GM21619 (cell line): ENCODE measurements at regions not wholly inside any gene's neighbourhood (a gene's known extent, or its start where the extent isn't known, plus 50 kb on each side); places are given as distances from the start of the nearest gene placed in this dataset.

Source experiments
- ATAC-seq: cut with Tn5 transposase; IDR thresholded peaks from one replicate; pipeline ENCODE4 v1.9.1; 2021; ENCODE audit not compliant: unreplicated experiment

DNA sequence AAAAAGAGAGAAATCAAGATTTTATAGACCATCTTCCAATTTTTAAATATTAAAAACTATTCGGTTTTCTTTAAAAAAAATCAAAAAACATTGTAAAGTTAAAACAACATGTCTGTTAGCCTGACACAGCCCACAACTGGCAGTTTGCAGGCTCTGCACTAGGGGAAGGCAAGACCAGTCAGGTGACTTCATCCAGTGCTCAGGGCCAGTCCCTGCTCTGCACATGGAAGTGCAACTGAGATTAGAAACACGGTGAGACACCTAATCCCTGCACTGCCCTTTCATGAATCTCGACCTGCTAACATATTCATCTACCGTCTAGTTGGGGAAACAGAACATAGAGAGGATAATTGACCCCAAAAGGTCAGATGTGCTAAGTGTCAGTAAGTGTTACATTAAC lies 135.2 kb downstream of the BARD1 start:
- ATAC-seq = peak; percentile 70

DNA sequence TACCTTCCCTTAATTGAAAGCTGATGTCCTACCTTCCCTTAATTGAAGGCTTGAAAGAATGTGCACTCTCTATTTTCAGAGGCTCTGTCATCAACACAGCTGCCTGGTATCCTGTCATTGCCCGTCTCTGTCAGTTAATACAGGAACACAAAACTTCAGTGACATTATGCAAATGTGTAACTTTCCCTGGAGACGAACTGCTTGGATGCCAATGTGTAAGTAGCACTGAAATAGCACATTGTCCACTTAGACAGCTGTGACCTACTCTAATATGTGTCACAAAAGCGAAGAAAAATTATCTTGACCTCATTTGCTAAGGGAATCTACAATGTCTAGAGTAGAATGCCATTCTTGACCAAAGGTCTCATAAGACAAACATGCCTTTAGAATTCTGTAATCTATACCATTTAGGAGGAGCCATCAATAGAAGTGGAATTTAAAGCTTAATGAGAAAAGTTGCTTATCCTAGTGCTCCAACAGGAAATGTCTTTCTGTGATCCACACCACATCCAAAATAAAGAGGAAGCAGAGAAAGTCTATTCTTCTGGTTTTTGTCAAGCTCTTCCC lies 138.1 kb downstream of the BARD1 start:
- ATAC-seq = no peak

DNA sequence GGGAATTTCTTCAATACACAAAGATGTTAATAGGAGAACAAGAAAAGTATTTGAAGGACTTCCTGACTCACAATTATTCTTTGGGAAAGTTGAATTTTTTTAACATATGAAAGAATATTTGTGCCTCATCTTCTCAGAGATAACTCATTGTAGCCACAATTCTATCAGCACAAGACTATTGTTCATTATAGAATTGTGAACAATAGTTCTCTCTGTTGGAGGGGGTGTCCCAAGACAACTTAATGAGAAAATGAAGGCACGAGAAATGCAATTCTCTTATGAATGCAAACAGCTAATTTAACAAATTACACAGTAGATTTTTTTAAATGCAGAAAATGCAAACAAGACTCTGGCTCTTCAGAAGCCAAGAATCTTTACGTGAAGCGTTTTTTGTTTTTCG lies 157.0 kb downstream of the BARD1 start:
- ATAC-seq = no peak

DNA sequence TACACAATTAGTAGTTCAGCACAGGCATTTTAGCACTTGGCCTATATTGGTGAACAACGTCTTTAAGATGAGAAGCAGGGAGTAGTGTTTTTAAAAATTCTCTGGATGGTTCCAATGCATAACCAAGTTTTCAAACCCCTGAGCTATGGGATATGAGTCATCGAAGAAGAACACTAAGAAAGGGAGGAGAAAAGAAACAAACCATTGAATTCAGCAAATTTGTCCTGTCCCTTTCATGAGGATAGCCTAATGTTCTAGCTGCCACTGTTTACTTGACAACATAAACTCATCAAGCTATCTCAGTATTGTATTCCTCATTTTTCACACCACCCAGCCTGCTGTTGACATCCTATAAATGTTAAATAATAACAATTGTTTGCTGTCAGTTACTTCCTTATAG lies 158.0 kb downstream of the BARD1 start:
- ATAC-seq = no peak

DNA sequence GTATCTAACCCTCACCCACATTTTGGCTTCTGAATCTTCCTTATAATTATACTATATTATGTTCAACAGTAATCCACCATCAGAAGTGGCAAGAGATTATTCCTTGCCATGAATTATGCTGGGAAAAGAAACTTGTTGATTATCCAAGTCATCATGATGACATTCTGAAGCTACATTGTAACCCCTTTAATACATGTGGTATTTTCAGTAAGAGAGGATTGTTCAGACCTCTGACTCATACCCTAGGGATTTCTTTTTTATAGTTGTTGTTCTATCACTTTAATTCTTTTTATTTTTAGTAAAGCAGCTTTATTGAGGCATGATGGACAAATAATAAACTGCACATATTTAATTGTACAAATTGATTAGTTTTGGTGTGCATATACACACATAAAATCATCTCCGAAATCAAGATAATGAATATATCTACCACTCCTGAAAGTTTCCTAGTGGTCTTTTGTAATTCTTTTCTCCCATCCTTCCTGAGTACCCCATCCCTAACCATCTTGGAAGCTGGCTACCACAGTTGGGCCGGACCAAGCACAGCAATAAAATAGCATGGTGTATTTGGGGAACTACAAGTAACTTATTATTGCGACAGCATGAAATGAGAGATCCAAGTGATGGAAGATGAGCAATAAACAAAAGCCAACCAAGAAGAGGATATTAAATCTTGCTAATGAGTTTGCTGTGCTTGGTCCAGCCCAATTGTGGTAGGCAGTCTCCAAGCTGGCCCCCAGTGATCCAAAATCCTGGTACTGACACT lies 159.9 kb downstream of the BARD1 start:
- no peak for ATAC-seq

DNA sequence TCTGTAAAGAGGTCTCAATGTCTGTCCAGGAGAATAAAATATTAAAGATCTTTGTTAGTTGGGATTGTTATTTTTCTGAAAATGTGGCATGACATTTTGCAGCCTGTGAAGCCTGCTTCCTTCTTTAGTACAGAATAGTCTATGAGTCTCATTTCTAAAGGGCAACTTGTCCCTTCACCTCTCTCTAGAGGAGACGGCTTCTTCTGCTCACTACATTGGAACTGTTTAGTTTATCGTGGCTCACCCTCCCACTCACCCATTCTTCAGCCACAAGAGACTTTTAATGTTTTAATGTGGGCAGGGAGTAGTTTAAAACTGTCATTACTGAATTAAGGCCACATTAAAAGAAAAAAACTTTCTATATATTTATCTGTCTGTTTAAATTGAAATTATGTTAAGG lies 161.0 kb downstream of the BARD1 start:
- ATAC-seq = no peak

DNA sequence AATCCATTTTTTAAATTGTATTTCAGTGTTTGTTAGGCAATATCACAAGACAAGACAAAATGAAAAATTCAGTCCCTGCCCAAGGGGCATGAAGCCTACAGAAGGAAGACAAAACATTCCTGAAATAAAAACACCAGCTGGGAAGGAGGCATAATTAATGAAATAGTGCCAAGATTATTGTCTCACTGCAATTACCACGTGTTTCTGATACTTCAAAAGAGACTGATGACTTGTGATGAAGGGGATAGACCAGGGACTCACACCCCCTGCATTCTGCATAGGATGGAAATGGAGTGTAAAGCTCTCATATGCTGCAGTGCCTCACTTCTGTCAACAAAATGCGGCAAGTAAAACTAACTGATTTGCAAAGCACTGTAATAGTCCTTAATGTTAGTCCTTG lies 178.1 kb downstream of the BARD1 start:
- ATAC-seq = no peak

DNA sequence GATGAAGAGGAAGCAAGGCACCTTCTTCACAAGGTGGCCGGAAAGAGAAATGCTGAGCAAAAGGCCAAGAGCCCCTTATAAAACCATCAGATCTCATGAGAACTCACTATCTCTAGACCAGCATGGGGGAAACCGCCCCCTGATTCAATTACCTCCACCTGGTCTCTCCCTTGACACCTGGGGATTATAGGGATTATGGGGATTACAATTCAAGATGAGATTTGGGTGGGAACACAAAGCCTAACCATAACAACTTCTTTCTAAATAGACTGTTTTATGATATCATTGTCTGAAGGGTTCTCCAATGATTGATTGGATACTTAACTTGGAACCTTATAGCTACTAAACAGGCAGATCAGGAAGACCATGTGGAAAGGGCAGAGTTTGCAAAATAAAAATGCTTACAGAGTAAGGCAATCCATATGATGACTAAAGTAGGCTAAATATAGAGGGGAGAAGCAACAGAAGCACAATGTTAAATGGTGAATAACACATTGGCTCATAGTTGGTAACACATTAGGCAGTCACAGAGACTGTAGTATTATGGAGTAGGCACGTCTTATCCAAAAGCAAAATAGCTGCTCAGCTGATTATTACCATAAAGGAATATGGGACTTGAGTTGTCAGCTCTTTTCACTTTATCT lies 179.0 kb downstream of the BARD1 start:
- ATAC-seq = no peak

DNA sequence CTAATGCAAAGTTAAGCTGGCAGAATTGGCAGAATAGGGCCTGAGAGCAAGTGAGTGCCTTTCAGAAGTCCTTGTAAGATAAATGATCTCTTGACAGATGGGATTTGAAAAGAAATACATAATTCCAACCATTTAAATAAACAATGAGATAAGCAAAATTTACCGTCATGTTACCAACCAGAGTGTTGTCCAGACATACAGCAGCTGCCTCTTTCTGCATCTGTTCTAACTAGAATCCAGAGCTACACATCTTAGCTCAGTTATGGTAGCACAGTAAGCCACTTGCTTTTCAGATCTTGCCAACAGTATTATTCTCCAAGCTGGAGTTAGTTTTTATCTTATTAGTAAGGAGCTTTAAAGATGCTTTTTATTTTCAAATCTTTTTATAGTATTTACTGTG lies 179.6 kb downstream of the BARD1 start:
- no peak for ATAC-seq
